22Rv1 (cell line): ENCODE measurements at regions not wholly inside any gene's neighbourhood (a gene's known extent, or its start where the extent isn't known, plus 50 kb on each side); places are given as distances from the start of the nearest gene placed in this dataset.

ENCODE experiments used
- ZFX ChIP-seq: fragments of 450-650 bp; IDR thresholded peaks from 2 replicates; pipeline ENCODE4 v1.6.1; 2017; ENCODE audit warnings: antibody characterized with exemption, borderline replicate concordance
- TF ChIP-seq, protein P1 (sequence below): fragments of 450-650 bp; IDR thresholded peaks from 2 replicates; pipeline ENCODE4 v1.5.1; 2017; ENCODE audit warnings: mild to moderate bottlenecking

GRCh38 chr6:119717942-119718341, 368.4 kb upstream of the MAN1A1 start:
- TF ChIP-seq, protein P1, sequence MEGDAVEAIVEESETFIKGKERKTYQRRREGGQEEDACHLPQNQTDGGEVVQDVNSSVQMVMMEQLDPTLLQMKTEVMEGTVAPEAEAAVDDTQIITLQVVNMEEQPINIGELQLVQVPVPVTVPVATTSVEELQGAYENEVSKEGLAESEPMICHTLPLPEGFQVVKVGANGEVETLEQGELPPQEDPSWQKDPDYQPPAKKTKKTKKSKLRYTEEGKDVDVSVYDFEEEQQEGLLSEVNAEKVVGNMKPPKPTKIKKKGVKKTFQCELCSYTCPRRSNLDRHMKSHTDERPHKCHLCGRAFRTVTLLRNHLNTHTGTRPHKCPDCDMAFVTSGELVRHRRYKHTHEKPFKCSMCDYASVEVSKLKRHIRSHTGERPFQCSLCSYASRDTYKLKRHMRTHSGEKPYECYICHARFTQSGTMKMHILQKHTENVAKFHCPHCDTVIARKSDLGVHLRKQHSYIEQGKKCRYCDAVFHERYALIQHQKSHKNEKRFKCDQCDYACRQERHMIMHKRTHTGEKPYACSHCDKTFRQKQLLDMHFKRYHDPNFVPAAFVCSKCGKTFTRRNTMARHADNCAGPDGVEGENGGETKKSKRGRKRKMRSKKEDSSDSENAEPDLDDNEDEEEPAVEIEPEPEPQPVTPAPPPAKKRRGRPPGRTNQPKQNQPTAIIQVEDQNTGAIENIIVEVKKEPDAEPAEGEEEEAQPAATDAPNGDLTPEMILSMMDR, result no peak
- TF ChIP-seq ZFX, result no peak
